Stimulated activated memory B cell treated with anti-CD40 and anti-IgM and Interleukin-4, amounts not matched to agents 10 μg/mL and 1 μg/mL and 100 μg/mL, for 72 hours (primary cell): ENCODE measurements at regions not wholly inside any gene's neighbourhood (a gene's known extent, or its start where the extent isn't known, plus 50 kb on each side); places are given as distances from the start of the nearest gene placed in this dataset.
"Not testable (repeated sequence)": the region's sequence is repeated elsewhere in the genome, so short reads cannot be mapped to it uniquely, and the experiment has no call there.

Experiments
- ATAC-seq: fragments of 150-1000 bp; cut with Tn5 transposase; 2 replicates; pipeline ENCODE4 v1.10.0; 2021
- H3K27ac Mint-ChIP-seq: one replicate; pipeline ENCODE4 v1.8.0; 2022; ENCODE audit warnings: mild to moderate bottlenecking, mixed read lengths
- H3K27me3 Mint-ChIP-seq: one replicate; pipeline ENCODE4 v1.8.0; 2022; ENCODE audit warnings: mixed read lengths
- H3K36me3 Mint-ChIP-seq: one replicate; pipeline ENCODE4 v1.8.0; 2022; ENCODE audit warnings: mixed read lengths
- H3K4me1 Mint-ChIP-seq: one replicate; pipeline ENCODE4 v1.8.0; 2022; ENCODE audit warnings: mixed read lengths
- H3K4me3 Mint-ChIP-seq: one replicate; pipeline ENCODE4 v1.8.0; 2022; ENCODE audit warnings: mild to moderate bottlenecking, moderate library complexity, mixed read lengths
- H3K9me3 Mint-ChIP-seq: one replicate; pipeline ENCODE4 v1.8.0; 2022; ENCODE audit warnings: mixed read lengths

GRCh38 chr10:61262486-61263261 is 190.5 kb downstream of the TMEM26 start:
- Mint-ChIP-seq H3K4me1 (no peaks in the 10 kb centered on the region), H3K27me3 (peaks cover 18% of the 10 kb centered on the region), H3K4me3 (no peak overlapping the region), H3K9me3 (peaks cover 11% of the 10 kb centered on the region), H3K36me3 (no peaks in the 10 kb centered on the region), H3K27ac (no peak overlapping the region)
- ATAC-seq = no peak

DNA sequence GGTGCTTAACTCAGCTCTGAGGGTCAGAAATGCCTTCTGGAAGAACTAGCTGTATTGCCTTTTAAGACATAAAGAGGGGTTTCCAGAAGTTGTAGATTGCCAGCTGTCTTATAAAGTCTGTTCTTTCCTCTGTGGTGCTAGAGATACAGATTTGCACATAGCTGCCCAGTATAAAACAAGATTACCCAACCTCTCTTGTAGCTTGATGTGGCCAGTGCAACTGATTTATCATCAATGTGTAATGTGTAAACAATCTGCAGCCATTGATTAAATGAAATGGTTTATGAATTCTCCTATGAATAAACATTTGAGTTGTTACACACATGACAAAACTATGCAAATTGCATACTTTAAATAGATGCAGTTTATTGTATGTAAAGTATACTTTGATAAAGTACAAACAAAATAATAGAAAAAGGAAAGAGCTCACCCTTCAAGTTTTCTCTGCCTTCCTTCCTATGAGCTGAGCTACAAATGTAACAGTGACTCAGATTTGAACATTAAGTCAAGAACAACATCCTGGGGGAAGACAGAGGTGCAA is 195.2 kb downstream of the TMEM26 start:
- Mint-ChIP-seq H3K4me1 (no peaks in the 10 kb centered on the region), H3K27ac (no peak overlapping the region), H3K36me3 (no peaks in the 10 kb centered on the region), H3K27me3 (peaks cover 62% of the 10 kb centered on the region), H3K9me3 (peaks cover 20% of the 10 kb centered on the region), H3K4me3 (no peak overlapping the region)
- no peak for ATAC-seq

GRCh38 chr10:61257136-61257535 is 196.0 kb downstream of the TMEM26 start:
- Mint-ChIP-seq H3K9me3 (peaks cover 16% of the 10 kb centered on the region), H3K4me1 (no peaks in the 10 kb centered on the region), H3K27me3 (peaks cover 62% of the 10 kb centered on the region), H3K36me3 (no peaks in the 10 kb centered on the region), H3K27ac (no peak overlapping the region), H3K4me3 (no peak overlapping the region)
- ATAC-seq = no peak

DNA sequence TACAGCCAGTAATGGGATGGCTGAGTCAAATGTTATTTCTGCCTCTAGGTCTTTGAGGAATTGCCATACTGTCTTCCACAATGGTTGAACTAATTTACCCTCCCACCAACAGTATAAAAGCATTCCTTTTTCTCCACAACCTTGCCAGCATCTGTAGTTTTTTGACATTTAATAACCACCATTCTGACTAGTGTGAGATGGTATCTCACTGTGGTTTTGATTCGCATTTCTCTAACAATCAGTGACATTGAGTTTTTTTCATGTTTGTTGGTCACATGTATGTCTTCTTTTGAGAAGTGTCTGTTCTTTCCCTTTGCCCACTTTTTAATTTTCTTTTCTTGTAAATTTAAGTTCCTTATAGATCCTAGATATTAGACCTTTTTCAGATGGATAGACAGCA is 200.9 kb downstream of the TMEM26 start:
- not testable (repeated sequence) for H3K36me3 Mint-ChIP-seq, H3K27ac Mint-ChIP-seq, ATAC-seq, H3K4me3 Mint-ChIP-seq, H3K4me1 Mint-ChIP-seq
- H3K9me3 Mint-ChIP-seq = peaks cover 16% of the 10 kb centered on the region
- H3K27me3 Mint-ChIP-seq = peaks cover 40% of the 10 kb centered on the region

- no peak for ATAC-seq
- H3K9me3 Mint-ChIP-seq = peaks cover 16% of the 10 kb centered on the region
- H3K27ac Mint-ChIP-seq = no peak overlapping the region
- peaks cover 28% of the 10 kb centered on the region for H3K27me3 Mint-ChIP-seq
- no peak overlapping the region for H3K4me3 Mint-ChIP-seq
- H3K36me3 Mint-ChIP-seq = no peaks in the 10 kb centered on the region
- no peaks in the 10 kb centered on the region for H3K4me1 Mint-ChIP-seq
Measured at GRCh38 chr10:61251089-61251488, 202.1 kb downstream of the TMEM26 start.

DNA sequence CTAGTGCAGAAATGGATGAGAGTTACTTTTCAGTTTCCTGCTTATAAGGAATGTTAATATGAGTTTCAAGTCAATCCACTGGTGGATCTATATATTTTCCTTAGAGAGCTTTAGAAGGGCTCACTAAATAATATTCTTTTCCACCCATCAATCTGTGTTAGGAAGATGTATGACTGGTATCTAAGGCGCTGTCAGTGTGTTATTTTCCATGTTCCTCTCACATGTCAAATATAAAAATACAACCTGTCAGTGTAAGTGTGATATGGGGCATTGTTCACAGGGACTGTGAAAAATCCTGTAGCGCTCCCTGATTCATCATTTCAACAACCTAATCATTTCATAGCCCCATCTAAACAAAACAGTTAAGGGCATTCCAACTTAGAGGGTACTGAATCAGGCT is 203.1 kb downstream of the TMEM26 start:
- Mint-ChIP-seq H3K36me3 (no peaks in the 10 kb centered on the region), H3K4me1 (no peaks in the 10 kb centered on the region), H3K4me3 (no peak overlapping the region), H3K9me3 (peaks cover 12% of the 10 kb centered on the region), H3K27me3 (peaks cover 18% of the 10 kb centered on the region), H3K27ac (no peak overlapping the region)
- ATAC-seq = no peak

DNA sequence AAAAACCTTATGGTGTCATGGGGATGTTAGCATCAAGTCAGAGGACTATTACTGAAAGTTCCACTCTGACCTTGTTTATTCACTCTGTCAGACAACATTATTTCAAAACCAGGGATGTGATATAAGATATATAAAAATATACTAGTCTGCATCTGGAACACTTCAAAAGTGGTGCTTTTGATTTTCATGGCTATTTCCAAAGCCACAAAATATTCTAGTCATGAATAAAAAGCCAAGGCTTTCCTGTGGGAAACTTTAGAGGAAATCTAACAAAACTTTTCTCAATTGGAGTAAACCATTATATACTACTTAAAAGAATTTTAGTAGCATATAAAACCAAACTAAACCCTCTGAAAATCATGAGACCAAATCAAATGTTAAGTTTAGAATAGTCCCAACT is 205.2 kb downstream of the TMEM26 start:
- Mint-ChIP-seq H3K27ac (no peak overlapping the region), H3K9me3 (no peaks in the 10 kb centered on the region), H3K4me1 (no peaks in the 10 kb centered on the region), H3K4me3 (no peak overlapping the region), H3K36me3 (no peaks in the 10 kb centered on the region), H3K27me3 (no peaks in the 10 kb centered on the region)
- no peak for ATAC-seq

GRCh38 chr10:61244261-61244775 is 208.9 kb downstream of the TMEM26 start:
- Mint-ChIP-seq H3K4me1 (no peaks in the 10 kb centered on the region), H3K27me3 (no peaks in the 10 kb centered on the region), H3K4me3 (no peak overlapping the region), H3K27ac (no peak overlapping the region), H3K9me3 (no peaks in the 10 kb centered on the region), H3K36me3 (no peaks in the 10 kb centered on the region)
- no peak for ATAC-seq

DNA sequence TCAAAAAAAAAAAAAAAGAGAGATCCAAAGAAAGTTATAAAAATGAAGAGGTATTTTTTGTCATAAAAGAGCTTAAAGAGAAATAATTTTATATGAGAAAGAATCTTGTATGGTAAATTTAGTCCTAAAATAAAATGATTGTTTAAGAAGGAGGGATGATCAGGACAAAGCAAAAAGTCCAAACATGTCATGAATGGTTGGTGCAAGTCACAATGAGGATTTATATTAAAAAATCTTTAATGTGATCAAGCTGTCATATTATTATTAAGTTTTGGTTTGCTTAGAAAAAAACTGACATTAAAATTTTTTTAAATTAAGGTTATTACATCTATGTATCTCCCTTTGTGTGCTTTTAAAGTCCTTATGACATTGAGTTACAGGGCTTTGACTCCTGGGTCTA is 220.4 kb downstream of the TMEM26 start:
- no peak for ATAC-seq
- Mint-ChIP-seq H3K4me3 (no peak overlapping the region), H3K27ac (no peak overlapping the region), H3K36me3 (no peaks in the 10 kb centered on the region), H3K9me3 (no peaks in the 10 kb centered on the region), H3K27me3 (no peaks in the 10 kb centered on the region), H3K4me1 (no peaks in the 10 kb centered on the region)

DNA sequence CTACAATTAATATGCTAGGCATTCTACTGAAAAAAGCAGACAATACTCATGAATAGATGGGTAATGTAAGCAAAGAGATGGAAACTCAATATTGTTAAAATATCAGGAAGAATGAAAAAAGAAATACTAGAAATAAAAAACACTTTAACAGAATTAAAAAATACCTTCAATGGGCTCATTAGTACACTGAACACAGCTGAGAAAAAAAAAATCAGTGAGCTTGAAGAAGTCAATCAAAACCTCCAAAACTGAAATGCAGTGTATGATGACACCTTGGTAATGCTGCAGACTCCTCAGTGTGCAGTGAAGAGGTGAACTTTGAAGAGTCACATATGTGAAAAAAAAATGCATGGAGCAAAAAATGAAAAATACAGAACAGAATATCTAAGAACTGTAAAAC is 227.2 kb downstream of the TMEM26 start:
- no peak for ATAC-seq
- Mint-ChIP-seq H3K27me3 (peaks cover 17% of the 10 kb centered on the region), H3K27ac (no peak overlapping the region), H3K4me1 (no peaks in the 10 kb centered on the region), H3K36me3 (peaks cover 5% of the 10 kb centered on the region), H3K4me3 (no peak overlapping the region), H3K9me3 (peaks cover 11% of the 10 kb centered on the region)

DNA sequence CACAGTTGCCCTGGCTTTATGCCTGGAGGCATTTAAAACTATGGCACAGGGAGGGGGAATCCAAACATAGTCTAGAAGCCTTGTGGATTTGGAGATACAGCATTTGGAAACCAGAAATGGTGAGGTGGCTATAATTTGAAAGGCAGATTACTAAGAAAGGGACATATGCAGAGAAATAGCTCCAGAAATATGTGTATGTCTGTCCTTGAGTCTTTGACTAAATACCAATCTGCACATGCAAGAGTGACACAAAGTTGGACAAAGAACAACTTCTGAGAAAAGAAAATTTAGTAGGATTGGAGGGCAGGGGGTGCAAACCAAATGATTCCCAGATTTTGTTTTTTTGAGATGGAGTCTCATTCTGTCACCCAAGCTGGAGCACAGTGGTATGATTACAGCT is 229.6 kb downstream of the TMEM26 start:
- Mint-ChIP-seq H3K4me3 (no peak overlapping the region), H3K27ac (no peak overlapping the region), H3K4me1 (no peaks in the 10 kb centered on the region), H3K27me3 (peaks cover 32% of the 10 kb centered on the region), H3K36me3 (peaks cover 5% of the 10 kb centered on the region), H3K9me3 (peaks cover 11% of the 10 kb centered on the region)
- ATAC-seq = no peak

DNA sequence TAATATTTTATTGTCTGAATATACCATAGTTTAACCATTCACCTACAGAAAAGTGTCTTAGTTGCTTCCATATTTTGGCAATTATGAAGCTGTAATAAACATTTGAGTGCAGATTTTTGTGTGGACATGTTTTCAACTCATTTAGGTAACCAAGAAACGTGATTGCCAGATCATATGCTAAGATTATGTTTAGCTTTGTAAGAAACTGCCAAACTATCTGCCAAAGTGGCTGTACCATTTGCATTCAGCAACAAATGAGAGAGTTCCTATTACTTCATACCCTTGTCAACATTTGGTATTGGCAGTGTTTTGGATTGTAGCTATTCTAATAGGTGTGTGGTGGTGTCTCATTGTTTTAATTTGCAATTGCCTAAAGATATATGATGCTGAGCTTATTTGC is 233.5 kb downstream of the TMEM26 start:
- no peak overlapping the region for H3K4me3 Mint-ChIP-seq
- no peak for ATAC-seq
- H3K27me3 Mint-ChIP-seq = peaks cover 33% of the 10 kb centered on the region
- no peak overlapping the region for H3K27ac Mint-ChIP-seq
- no peaks in the 10 kb centered on the region for H3K9me3 Mint-ChIP-seq
- H3K4me1 Mint-ChIP-seq = no peaks in the 10 kb centered on the region
- H3K36me3 Mint-ChIP-seq = no peaks in the 10 kb centered on the region

- Mint-ChIP-seq H3K27ac (no peak overlapping the region), H3K4me3 (no peak overlapping the region), H3K27me3 (peaks cover 33% of the 10 kb centered on the region), H3K9me3 (no peaks in the 10 kb centered on the region), H3K36me3 (no peaks in the 10 kb centered on the region), H3K4me1 (no peaks in the 10 kb centered on the region)
- ATAC-seq = no peak
Measured at GRCh38 chr10:61217851-61218565, 235.2 kb downstream of the TMEM26 start.

DNA sequence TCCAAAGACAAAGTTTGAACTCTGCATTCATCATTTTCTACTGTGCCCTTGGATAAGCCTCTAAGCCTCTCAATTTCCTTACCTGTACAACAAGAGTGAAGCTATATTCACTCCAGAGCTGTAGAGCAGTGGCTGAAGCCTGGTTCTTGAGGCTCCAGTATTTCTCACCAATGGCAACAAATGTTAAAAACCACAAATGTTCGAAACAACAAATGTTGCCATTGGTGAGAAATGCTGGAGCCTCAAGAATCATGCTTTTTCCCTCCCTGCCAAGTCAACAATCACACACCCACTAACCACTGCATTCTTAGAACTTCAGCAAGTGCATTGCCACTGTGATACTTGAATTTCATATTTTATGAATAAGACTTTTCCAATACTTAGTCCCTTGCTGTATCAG is 237.9 kb downstream of the TMEM26 start:
- Mint-ChIP-seq H3K4me1 (no peaks in the 10 kb centered on the region), H3K36me3 (no peaks in the 10 kb centered on the region), H3K27ac (no peak overlapping the region), H3K9me3 (no peaks in the 10 kb centered on the region), H3K27me3 (peaks cover 17% of the 10 kb centered on the region), H3K4me3 (no peak overlapping the region)
- no peak for ATAC-seq

DNA sequence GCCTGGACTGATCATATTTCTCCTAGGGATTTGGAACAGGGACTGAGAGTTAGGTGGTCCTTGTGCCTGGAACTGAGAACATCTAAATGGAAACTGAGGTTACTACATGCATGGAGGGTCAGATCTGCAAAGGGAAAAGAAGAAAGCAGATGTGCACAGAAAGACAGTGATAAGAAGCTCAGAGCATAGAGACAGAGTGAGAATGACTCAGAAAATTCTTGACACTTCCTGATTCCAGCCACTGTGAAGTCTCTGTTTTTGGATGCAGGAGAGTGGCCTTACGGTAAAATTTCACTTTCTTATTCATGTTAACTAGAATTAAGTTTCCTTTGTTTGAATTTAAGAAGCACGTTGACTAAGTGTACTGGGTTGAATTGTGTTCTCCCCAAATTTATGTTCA is 241.7 kb downstream of the TMEM26 start:
- Mint-ChIP-seq H3K4me3 (no peak overlapping the region), H3K4me1 (no peaks in the 10 kb centered on the region), H3K27me3 (peaks cover 7% of the 10 kb centered on the region), H3K9me3 (no peaks in the 10 kb centered on the region), H3K36me3 (no peaks in the 10 kb centered on the region), H3K27ac (no peak overlapping the region)
- peak; percentile 36 for ATAC-seq

- H3K27ac Mint-ChIP-seq = no peak overlapping the region
- no peak overlapping the region for H3K4me3 Mint-ChIP-seq
- H3K27me3 Mint-ChIP-seq = peaks cover 12% of the 10 kb centered on the region
- no peaks in the 10 kb centered on the region for H3K4me1 Mint-ChIP-seq
- H3K36me3 Mint-ChIP-seq = no peaks in the 10 kb centered on the region
- H3K9me3 Mint-ChIP-seq = peaks cover 6% of the 10 kb centered on the region
- ATAC-seq = no peak
Measured at GRCh38 chr10:61197057-61197456, 253.1 kb upstream of the RHOBTB1 start.
